Hepatocyte (in vitro differentiated cells): ENCODE measurements at regions not wholly inside any gene's neighbourhood (a gene's known extent, or its start where the extent isn't known, plus 50 kb on each side); places are given as distances from the start of the nearest gene placed in this dataset.

Source experiments
- DNase-seq: peaks from one replicate; pipeline ENCODE4 v3.0.0-alpha.2; 2016; ENCODE audit warnings: low spot score
- H2AFZ ChIP-seq: fragments of 200-600 bp; sonication (generic); 2 replicates; pipeline ENCODE4 v1.6.0; 2016; ENCODE audit warnings: antibody characterized with exemption, mild to moderate bottlenecking
- H3K27ac ChIP-seq: fragments of 200-600 bp; sonication (generic); 2 replicates; pipeline ENCODE4 v1.5.1; 2016; ENCODE audit warnings: mild to moderate bottlenecking
- H3K27me3 ChIP-seq: fragments of 200-600 bp; sonication (generic); 2 replicates; pipeline ENCODE4 v1.6.1; 2016
- H3K36me3 ChIP-seq: fragments of 200-600 bp; sonication (generic); replicated peaks from 2 replicates; pipeline ENCODE4 v1.5.1; 2016; ENCODE audit warnings: low read depth; ENCODE audit not compliant: insufficient read depth
- H3K4me1 ChIP-seq: fragments of 200-600 bp; sonication (generic); 2 replicates; pipeline ENCODE4 v1.5.1; 2016; ENCODE audit warnings: mild to moderate bottlenecking, moderate library complexity; ENCODE audit not compliant: insufficient read depth
- H3K4me2 ChIP-seq: fragments of 200-600 bp; sonication (generic); 2 replicates; pipeline ENCODE4 v1.6.0; 2016
- H3K4me3 ChIP-seq: fragments of 200-600 bp; sonication (generic); 2 replicates; pipeline ENCODE4 v1.5.1; 2016; ENCODE audit warnings: mild to moderate bottlenecking
- H3K79me2 ChIP-seq: fragments of 200-600 bp; sonication (generic); 2 replicates; pipeline ENCODE4 v1.6.0; 2017; ENCODE audit warnings: mild to moderate bottlenecking
- H3K9me2 ChIP-seq: fragments of 200-600 bp; sonication (generic); replicated peaks from 2 replicates; pipeline ENCODE4 v1.6.0; 2017; ENCODE audit warnings: mild to moderate bottlenecking; ENCODE audit not compliant: insufficient read depth
- H3K9me3 ChIP-seq: fragments of 200-600 bp; sonication (generic); 2 replicates; pipeline ENCODE4 v1.5.1; 2016; ENCODE audit warnings: low read depth, mild to moderate bottlenecking
- H4K20me1 ChIP-seq: fragments of 200-600 bp; sonication (generic); 2 replicates; pipeline ENCODE4 v1.6.0; 2016; ENCODE audit warnings: mild to moderate bottlenecking; ENCODE audit not compliant: insufficient read depth, poor library complexity, severe bottlenecking
- CTCF ChIP-seq: fragments of 200-600 bp; sonication (generic); IDR thresholded peaks from 2 replicates; pipeline ENCODE4 v1.5.1; 2016; ENCODE audit warnings: antibody characterized with exemption, mild to moderate bottlenecking; ENCODE audit not compliant: poor library complexity
- EZH2 ChIP-seq: fragments of 200-600 bp; sonication (generic); IDR thresholded peaks from 2 replicates; pipeline ENCODE4 v1.6.1; 2016; ENCODE audit warnings: antibody characterized with exemption, mild to moderate bottlenecking, borderline replicate concordance
- EZH2phosphoT487 ChIP-seq: fragments of 200-600 bp; sonication (generic); IDR thresholded peaks from one replicate; pipeline ENCODE4 v1.6.1; 2018; ENCODE audit warnings: antibody characterized with exemption, mild to moderate bottlenecking, low read depth, moderate library complexity; ENCODE audit not compliant: unreplicated experiment, severe bottlenecking
- WGBS: methylation state at CpG from one replicate; pipeline ENCODE4 v1.1.6; 2016; ENCODE audit warnings: low lambda C conversion rate; ENCODE audit errors: missing lambda C conversion rate; 5-methylcytosine and 5-hydroxymethylcytosine counted together

GRCh38 chr20:50244352-50245149 lies 53.9 kb downstream of the CEBPB start:
- no peaks in the 10 kb centered on the region for H3K79me2 ChIP-seq
- H3K4me2 ChIP-seq: no peak overlapping the region
- DNase-seq: no peak
- H3K4me1 ChIP-seq: peaks cover 17% of the 10 kb centered on the region
- H3K27ac ChIP-seq: peak overlapping the region; percentile 26
- WGBS: 92% methylated on average over 9 of the region's 9 CpGs
- H2AFZ ChIP-seq: no peak overlapping the region
- no peaks in the 10 kb centered on the region for H3K9me2 ChIP-seq
- H3K4me3 ChIP-seq: no peak overlapping the region
- H3K9me3 ChIP-seq: no peaks in the 10 kb centered on the region
- H3K36me3 ChIP-seq: no peaks in the 10 kb centered on the region
- TF ChIP-seq EZH2phosphoT487 (no peak), EZH2 (no peak), CTCF (no peak)
- no peaks in the 10 kb centered on the region for H3K27me3 ChIP-seq
- H4K20me1 ChIP-seq: no peaks in the 10 kb centered on the region

- Histone ChIP-seq H3K9me3 (no peaks in the 10 kb centered on the region), H3K27me3 (no peaks in the 10 kb centered on the region), H3K36me3 (no peaks in the 10 kb centered on the region), H3K79me2 (no peaks in the 10 kb centered on the region), H3K27ac (peak overlapping the region; percentile 26), H3K4me1 (peaks cover 17% of the 10 kb centered on the region), H4K20me1 (no peaks in the 10 kb centered on the region), H3K4me2 (no peak overlapping the region), H2AFZ (no peak overlapping the region), H3K4me3 (no peak overlapping the region), H3K9me2 (no peaks in the 10 kb centered on the region)
- TF ChIP-seq EZH2 (no peak), EZH2phosphoT487 (no peak), CTCF (no peak)
- 75% methylated on average over 14 of the region's 14 CpGs for WGBS
- DNase-seq: peak; percentile 58
Measured at GRCh38 chr20:50245498-50246366, 55.1 kb downstream of the CEBPB start.

GRCh38 chr20:50246367-50247195 lies 56.0 kb downstream of the CEBPB start:
- H2AFZ ChIP-seq: no peak overlapping the region

More at GRCh38 chr20:50246367-50247195, 56.0 kb downstream of the CEBPB start:
- Histone ChIP-seq H3K4me1 (peaks cover 17% of the 10 kb centered on the region), H3K79me2 (no peaks in the 10 kb centered on the region), H3K27ac (no peak overlapping the region), H3K9me2 (no peaks in the 10 kb centered on the region), H3K4me2 (no peak overlapping the region), H3K27me3 (no peaks in the 10 kb centered on the region), H3K4me3 (no peak overlapping the region), H3K9me3 (no peaks in the 10 kb centered on the region), H4K20me1 (no peaks in the 10 kb centered on the region), H3K36me3 (no peaks in the 10 kb centered on the region)
- 60% methylated on average over 17 of the region's 17 CpGs for WGBS
- no peak for DNase-seq
- no peak for TF ChIP-seq EZH2phosphoT487
- no peak for TF ChIP-seq EZH2
- no peak for TF ChIP-seq CTCF
